ENCODE measurements at regions not wholly inside any gene's neighbourhood (a gene's known extent, or its start where the extent isn't known, plus 50 kb on each side); places are given as distances from the start of the nearest gene placed in this dataset.

DNA sequence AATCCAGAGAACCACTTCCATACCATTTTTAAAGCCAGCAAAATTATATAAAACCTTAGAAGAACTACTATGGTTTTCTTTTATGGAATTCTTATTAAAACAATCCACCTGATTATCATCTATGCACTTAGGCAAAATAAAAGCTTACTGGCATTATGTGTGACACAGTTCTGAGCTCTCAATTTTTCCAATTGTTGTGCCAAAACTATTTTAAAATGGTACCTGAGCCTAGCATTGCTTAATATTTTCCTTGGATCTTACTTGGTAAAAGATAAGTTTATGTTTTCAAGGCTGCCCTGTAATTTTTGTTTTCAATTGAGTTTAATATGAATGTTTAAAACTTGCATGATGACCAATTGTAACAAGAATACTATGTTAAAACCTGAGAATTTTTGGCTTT is 201.3 kb downstream of the MAD2L1 start:
- TF ChIP-seq CTCF (IDR thresholded peaks at IDR 0.05; ENCODE audit: extremely low read depth in 1 of 2, insufficient read depth in 1 of 2, low read depth in 1 of 2, low read length in 2 of 2), result no peak
- no peak for TF ChIP-seq POLR2A (IDR thresholded peaks at IDR 0.05; ENCODE audit: low read depth, low read length)
- TF ChIP-seq EZH2 (IDR thresholded peaks at IDR 0.05; ENCODE audit: borderline replicate concordance, low read depth, low read length, severe bottlenecking), result no peak
